Kidney capillary endothelial cell (primary cell): ENCODE measurements at regions not wholly inside any gene's neighbourhood (a gene's known extent, or its start where the extent isn't known, plus 50 kb on each side); places are given as distances from the start of the nearest gene placed in this dataset.

Experiments used
- DNase-seq: peaks from one replicate; pipeline ENCODE4 v3.0.0-alpha.2; 2018; ENCODE audit warnings: low spot score

GRCh38 chr11:127061947-127062346 is 61.4 kb upstream of the KIRREL3 start:
- no peak for DNase-seq

GRCh38 chr11:127059750-127060149 is 59.2 kb upstream of the KIRREL3 start:
- no peak for DNase-seq

GRCh38 chr11:127059286-127059685 is 58.7 kb upstream of the KIRREL3 start:
- DNase-seq = no peak

- no peak for DNase-seq
Measured at GRCh38 chr11:127058524-127058923, 58.0 kb upstream of the KIRREL3 start.

DNA sequence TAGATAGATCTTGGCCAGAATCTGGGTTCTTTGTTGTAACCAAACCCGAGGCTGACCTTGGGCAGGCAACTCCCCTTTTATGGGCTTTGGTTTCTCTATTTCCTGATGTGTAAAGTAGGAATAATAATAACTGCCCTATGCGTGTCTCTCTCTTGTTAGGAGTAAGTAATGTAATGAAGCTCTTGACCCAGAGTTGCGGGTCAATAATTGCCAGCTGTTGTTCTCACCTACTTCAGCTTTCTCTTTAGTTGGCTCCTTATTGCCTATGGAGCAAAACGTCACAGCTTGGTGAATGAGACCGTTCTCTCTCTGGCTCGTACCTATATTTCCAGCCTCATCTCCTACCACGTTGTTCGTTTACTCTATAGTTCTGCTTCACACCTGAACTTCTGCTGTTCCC is 56.6 kb upstream of the KIRREL3 start:
- no peak for DNase-seq

GRCh38 chr11:127056338-127056971 is 55.9 kb upstream of the KIRREL3 start:
- DNase-seq = no peak

GRCh38 chr11:127055236-127055635 is 54.7 kb upstream of the KIRREL3 start:
- no peak for DNase-seq

DNA sequence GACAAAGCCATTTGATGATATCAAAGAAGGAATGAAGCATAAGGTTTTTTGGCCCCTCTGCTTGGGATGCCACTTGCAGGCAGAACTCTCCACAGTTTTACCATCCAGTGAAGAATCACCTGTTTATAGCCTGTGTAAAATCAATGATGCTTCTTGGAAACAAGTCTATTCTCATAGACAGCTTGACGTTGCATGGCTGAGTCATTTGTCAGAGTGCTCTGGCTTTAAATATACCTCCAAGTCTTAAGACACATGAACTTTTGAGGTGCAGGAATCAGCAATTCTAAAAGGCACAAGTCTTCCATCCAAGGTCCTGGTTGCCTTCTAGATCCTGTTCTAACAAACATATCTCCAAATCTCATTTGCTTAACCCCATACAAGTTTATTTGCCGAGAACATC is 53.6 kb upstream of the KIRREL3 start:
- no peak for DNase-seq

DNA sequence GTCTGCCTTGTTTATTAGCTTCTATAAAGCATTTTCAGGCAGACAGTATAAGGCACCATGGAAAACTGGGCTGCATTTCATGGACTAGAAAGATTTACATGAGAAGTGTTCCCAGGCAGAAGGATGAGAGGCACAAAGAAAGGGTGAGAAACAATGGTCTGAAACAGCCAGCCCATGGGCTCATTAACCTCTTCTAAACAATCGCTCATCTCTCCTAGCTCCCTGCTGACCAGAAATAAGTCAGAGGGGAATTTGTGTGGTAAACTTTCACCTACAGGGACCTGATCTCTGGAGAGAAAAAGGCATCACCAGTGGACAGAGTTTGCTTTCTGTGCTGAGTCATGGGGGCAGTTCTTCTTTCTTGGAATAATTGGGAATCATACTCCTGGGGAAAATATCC is 51.8 kb upstream of the KIRREL3 start:
- DNase-seq = no peak
